ENCODE measurements at regions not wholly inside any gene's neighbourhood (a gene's known extent, or its start where the extent isn't known, plus 50 kb on each side); places are given as distances from the start of the nearest gene placed in this dataset.
"Not testable (repeated sequence)": the region's sequence is repeated elsewhere in the genome, so short reads cannot be mapped to it uniquely, and the experiment has no call there.

DNA sequence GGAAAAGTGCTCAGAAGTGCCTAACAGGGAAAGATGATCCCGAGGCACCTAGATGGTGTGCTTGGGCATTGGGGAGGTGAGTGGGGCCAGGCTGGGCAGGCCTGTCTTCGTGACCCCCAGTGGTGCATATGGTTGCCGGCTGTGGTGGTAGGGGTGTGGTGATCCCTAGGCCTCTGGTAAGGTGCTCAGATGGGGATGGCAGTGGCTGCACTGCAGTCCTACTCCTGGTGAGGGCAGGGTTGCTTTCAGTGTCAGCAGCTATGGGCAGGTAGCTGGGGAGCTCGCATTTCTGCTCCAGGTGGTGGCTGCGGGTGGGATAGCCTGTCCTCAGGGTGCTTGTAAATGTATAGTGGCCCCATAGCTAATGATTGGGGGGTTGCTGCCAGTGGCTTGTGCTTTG lies 154.0 kb downstream of the RAMP3 start:
- no peaks in the 10 kb centered on the region; the same call in 2 of the 3 replicates for H3K9me3 ChIP-seq (replicated peaks; ENCODE audit: control insufficient read depth, insufficient read depth, low read length)
- ChIA-PET POLR2A (no interaction called here), RAD21 (ENCODE audit: unreplicated experiment) (no interaction called here), SMC1A (ENCODE audit: uncharacterized antibody, unreplicated experiment) (no interaction called here), CTCF (interaction anchor here (0.6 kb wide), 1 partner anchor 221 kb away, joined by 3 read pairs; no protein-coding TSS in a partner anchor)
- H3K4me3 ChIP-seq, result no peak overlapping the region
- H3K79me2 ChIP-seq (ENCODE audit: control insufficient read depth, insufficient read depth, low read length), result no peaks in the 10 kb centered on the region
- no peak overlapping the region for H2AFZ ChIP-seq (ENCODE audit: control insufficient read depth, low read depth, low read length)
- ATAC-seq (no peak), DNase-seq (ENCODE audit: low read depth, low spot score) (no peak), FAIRE-seq (no peak)
- TF ChIP-seq HDGF (IDR thresholded peaks at IDR 0.05) (no peak), SUZ12 (IDR thresholded peaks at IDR 0.05; ENCODE audit: unreplicated experiment) (no peak), CHD1 (IDR thresholded peaks at IDR 0.05; ENCODE audit: low read depth, low read length) (no peak), IRF3 (IDR thresholded peaks at IDR 0.05) (no peak), FOXK2 (IDR thresholded peaks at IDR 0.05) (no peak), ZNF274 (IDR thresholded peaks at IDR 0.05; ENCODE audit: insufficient read depth, insufficient read length) (no peak), SP1 (IDR thresholded peaks at IDR 0.05; ENCODE audit: low read depth, low read length) (no peak), RB1 (IDR thresholded peaks at IDR 0.05; ENCODE audit: borderline replicate concordance) (no peak), NFXL1 (IDR thresholded peaks at IDR 0.05; ENCODE audit: borderline replicate concordance) (no peak), NFYA (IDR thresholded peaks at IDR 0.05; ENCODE audit: borderline replicate concordance, low read depth, low read length) (no peak)
- TF ChIP-seq, protein P1, sequence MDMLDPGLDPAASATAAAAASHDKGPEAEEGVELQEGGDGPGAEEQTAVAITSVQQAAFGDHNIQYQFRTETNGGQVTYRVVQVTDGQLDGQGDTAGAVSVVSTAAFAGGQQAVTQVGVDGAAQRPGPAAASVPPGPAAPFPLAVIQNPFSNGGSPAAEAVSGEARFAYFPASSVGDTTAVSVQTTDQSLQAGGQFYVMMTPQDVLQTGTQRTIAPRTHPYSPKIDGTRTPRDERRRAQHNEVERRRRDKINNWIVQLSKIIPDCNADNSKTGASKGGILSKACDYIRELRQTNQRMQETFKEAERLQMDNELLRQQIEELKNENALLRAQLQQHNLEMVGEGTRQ (IDR thresholded peaks at IDR 0.05; ENCODE audit: borderline replicate concordance, low read depth, low read length), result no peak
- no peaks in the 10 kb centered on the region for H3K27me3 ChIP-seq (replicated peaks in 1 of 2; ENCODE audit: control insufficient read depth in 2 of 2, insufficient read depth in 2 of 2, low read length in 1 of 2)
- H3K36me3 ChIP-seq (ENCODE audit: control insufficient read depth in 2 of 2, insufficient read depth in 2 of 2, low read length in 1 of 2), result no peaks in the 10 kb centered on the region
- in situ Hi-C loops (cut with MboI) (no loop called here), intact Hi-C loops (cut with micrococcal nuclease; ENCODE audit: unreplicated experiment) (no loop called here)
- H3K4me1 ChIP-seq (ENCODE audit: control insufficient read depth, insufficient read depth, low read length), result no peaks in the 10 kb centered on the region
- 31% methylated on average over 5 of the region's 5 CpGs for whole genome bisulfite sequencing (ENCODE audit: insufficient coverage, insufficient replicate concordance, low lambda C conversion rate, missing lambda C conversion rate)
- BruUV-seq (replicated peaks), result no TSS peak
- H3K9ac ChIP-seq (ENCODE audit: control insufficient read depth, insufficient read depth, low read length), result no peak overlapping the region
- H3K27ac ChIP-seq (ENCODE audit: control insufficient read depth, insufficient read depth), result no peak overlapping the region
- H3K4me2 ChIP-seq (ENCODE audit: control insufficient read depth, insufficient read depth), result no peak overlapping the region
- no peaks in the 10 kb centered on the region for H4K20me1 ChIP-seq (ENCODE audit: control insufficient read depth, insufficient read depth)

DNA sequence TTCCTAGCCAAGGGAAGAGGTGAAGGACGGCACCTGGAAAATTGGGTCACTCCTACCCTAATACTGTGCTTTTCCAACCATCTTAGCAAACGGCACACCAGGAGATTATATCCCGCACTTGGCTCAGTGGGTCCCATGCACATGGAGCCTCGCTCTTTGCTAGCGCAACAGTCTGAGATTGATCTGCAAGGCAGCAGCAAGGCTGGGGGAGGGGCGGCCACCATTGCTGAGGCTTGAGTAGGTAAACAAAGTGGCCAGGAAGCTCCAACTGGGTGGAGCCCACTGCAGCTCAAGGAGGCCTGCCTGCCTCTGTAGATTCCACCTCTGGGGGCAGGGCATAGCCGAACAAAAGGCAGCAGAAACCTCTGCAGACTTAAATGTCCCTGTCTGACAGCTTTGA lies 157.9 kb downstream of the RAMP3 start:
- BruUV-seq (replicated peaks); FAIRE-seq; RAD21 ChIA-PET (ENCODE audit: unreplicated experiment): not testable (repeated sequence)

More for the DNA sequence above, 157.9 kb downstream of the RAMP3 start:
- H3K27me3 ChIP-seq (replicated peaks in 1 of 2; ENCODE audit: control insufficient read depth in 2 of 2, insufficient read depth in 2 of 2, low read length in 1 of 2); H3K4me3 ChIP-seq; CTCF ChIA-PET; H3K4me1 ChIP-seq (ENCODE audit: control insufficient read depth, insufficient read depth, low read length); SMC1A ChIA-PET (ENCODE audit: uncharacterized antibody, unreplicated experiment); DNase-seq (ENCODE audit: low read depth, low spot score); ATAC-seq; H2AFZ ChIP-seq (ENCODE audit: control insufficient read depth, low read depth, low read length); H3K27ac ChIP-seq (ENCODE audit: control insufficient read depth, insufficient read depth); H3K4me2 ChIP-seq (ENCODE audit: control insufficient read depth, insufficient read depth); H3K9ac ChIP-seq (ENCODE audit: control insufficient read depth, insufficient read depth, low read length); H3K36me3 ChIP-seq (ENCODE audit: control insufficient read depth in 2 of 2, insufficient read depth in 2 of 2, low read length in 1 of 2); H3K79me2 ChIP-seq (ENCODE audit: control insufficient read depth, insufficient read depth, low read length); POLR2A ChIA-PET; in situ Hi-C loops (cut with MboI); H4K20me1 ChIP-seq (ENCODE audit: control insufficient read depth, insufficient read depth); H3K9me3 ChIP-seq (replicated peaks; ENCODE audit: control insufficient read depth, insufficient read depth, low read length); intact Hi-C loops (cut with micrococcal nuclease; ENCODE audit: unreplicated experiment): not testable (repeated sequence)
- 50% methylated on average over 7 of the region's 7 CpGs for WGBS (ENCODE audit: insufficient coverage, insufficient replicate concordance, low lambda C conversion rate, missing lambda C conversion rate)

Measured in GM12878 (cell line).